Parathyroid adenoma (tissue), 2 donors: ENCODE measurements at regions not wholly inside any gene's neighbourhood (a gene's known extent, or its start where the extent isn't known, plus 50 kb on each side); places are given as distances from the start of the nearest gene placed in this dataset.

ENCODE experiments used
- H2AFZ ChIP-seq: fragments of 300-600 bp; sonication (generic); one replicate; pipeline ENCODE4 v1.7.0; 2017; ENCODE audit warnings: antibody characterized with exemption, mild to moderate bottlenecking
- H3K27ac ChIP-seq: fragments of 300-600 bp; sonication (generic); one replicate; pipeline ENCODE4 v1.7.0; 2017
- H3K27me3 ChIP-seq: fragments of 300-600 bp; sonication (generic); one replicate; pipeline ENCODE4 v1.7.0; 2017; ENCODE audit warnings: low read length; ENCODE audit not compliant: control insufficient read depth, insufficient read depth
- H3K36me3 ChIP-seq: fragments of 300-600 bp; sonication (generic); one replicate; pipeline ENCODE4 v1.7.0; 2017; ENCODE audit warnings: low read length; ENCODE audit not compliant: control insufficient read depth, insufficient read depth
- H3K4me1 ChIP-seq: fragments of 300-600 bp; sonication (generic); one replicate; pipeline ENCODE4 v1.7.0; 2017; ENCODE audit warnings: control low read depth
- H3K4me2 ChIP-seq: fragments of 300-600 bp; sonication (generic); one replicate; pipeline ENCODE4 v1.7.0; 2017; ENCODE audit warnings: low read length
- H3K4me3 ChIP-seq: fragments of 300-600 bp; sonication (generic); one replicate; pipeline ENCODE4 v1.7.0; 2017; ENCODE audit warnings: low read depth, low read length
- H3K79me2 ChIP-seq: fragments of 300-600 bp; sonication (generic); one replicate; pipeline ENCODE4 v1.7.0; 2017; ENCODE audit warnings: control low read depth
- H3K9ac ChIP-seq: fragments of 300-600 bp; sonication (generic); one replicate; pipeline ENCODE4 v1.7.0; 2017; ENCODE audit warnings: mild to moderate bottlenecking
- H3K9me3 ChIP-seq: fragments of 300-600 bp; sonication (generic); one replicate; pipeline ENCODE4 v1.7.0; 2017; ENCODE audit warnings: low read length; ENCODE audit not compliant: control insufficient read depth
- CTCF ChIP-seq: fragments of 300-600 bp; sonication (generic); IDR thresholded peaks from one replicate; pipeline ENCODE4 v1.7.0; 2017; ENCODE audit warnings: antibody characterized with exemption, mild to moderate bottlenecking
- donor health status: primary hyperparathyroidism.

GRCh38 chr14:86310611-86311010, 780.7 kb downstream of the FLRT2 start:
- no peak overlapping the region for H3K4me3 ChIP-seq
- no peaks in the 10 kb centered on the region for H3K79me2 ChIP-seq
- H3K27ac ChIP-seq, result no peak overlapping the region
- H3K27me3 ChIP-seq, result no peaks in the 10 kb centered on the region
- H3K9me3 ChIP-seq, result no peaks in the 10 kb centered on the region
- H3K36me3 ChIP-seq, result no peaks in the 10 kb centered on the region
- no peak for TF ChIP-seq CTCF
- H3K4me2 ChIP-seq, result no peak overlapping the region
- H3K4me1 ChIP-seq, result no peaks in the 10 kb centered on the region
- no peak overlapping the region for H2AFZ ChIP-seq
- no peak overlapping the region for H3K9ac ChIP-seq

GRCh38 chr14:86310148-86310547, 780.2 kb downstream of the FLRT2 start:
- Histone ChIP-seq H3K36me3 (no peaks in the 10 kb centered on the region), H3K79me2 (no peaks in the 10 kb centered on the region), H3K4me3 (no peak overlapping the region), H3K4me2 (no peak overlapping the region), H3K4me1 (no peaks in the 10 kb centered on the region), H3K9me3 (no peaks in the 10 kb centered on the region), H2AFZ (no peak overlapping the region), H3K27ac (no peak overlapping the region), H3K9ac (no peak overlapping the region), H3K27me3 (no peaks in the 10 kb centered on the region)
- TF ChIP-seq CTCF, result no peak

- no peaks in the 10 kb centered on the region for H3K79me2 ChIP-seq
- H3K4me2 ChIP-seq, result no peak overlapping the region
- TF ChIP-seq CTCF, result no peak
- no peak overlapping the region for H3K9ac ChIP-seq
- H3K27me3 ChIP-seq, result no peaks in the 10 kb centered on the region
- H2AFZ ChIP-seq, result no peak overlapping the region
- no peak overlapping the region for H3K27ac ChIP-seq
- H3K4me1 ChIP-seq, result no peaks in the 10 kb centered on the region
- no peak overlapping the region for H3K4me3 ChIP-seq
- no peaks in the 10 kb centered on the region for H3K9me3 ChIP-seq
- H3K36me3 ChIP-seq, result no peaks in the 10 kb centered on the region
Measured at GRCh38 chr14:86305058-86305457, 775.1 kb downstream of the FLRT2 start.

- Histone ChIP-seq H3K4me3 (no peak overlapping the region), H3K9me3 (no peaks in the 10 kb centered on the region), H3K27me3 (no peaks in the 10 kb centered on the region), H3K9ac (no peak overlapping the region), H3K27ac (no peak overlapping the region), H2AFZ (no peak overlapping the region), H3K79me2 (no peaks in the 10 kb centered on the region), H3K36me3 (no peaks in the 10 kb centered on the region), H3K4me2 (no peak overlapping the region), H3K4me1 (no peaks in the 10 kb centered on the region)
- no peak for TF ChIP-seq CTCF
Measured at GRCh38 chr14:86299994-86300393, 770.0 kb downstream of the FLRT2 start.

GRCh38 chr14:86296173-86296572, 766.2 kb downstream of the FLRT2 start:
- Histone ChIP-seq H3K79me2 (no peaks in the 10 kb centered on the region), H3K4me2 (no peak overlapping the region), H3K4me3 (no peak overlapping the region), H3K27ac (no peak overlapping the region), H3K9ac (no peak overlapping the region), H3K4me1 (no peaks in the 10 kb centered on the region), H3K9me3 (no peaks in the 10 kb centered on the region), H3K36me3 (no peaks in the 10 kb centered on the region), H3K27me3 (no peaks in the 10 kb centered on the region), H2AFZ (no peak overlapping the region)
- no peak for TF ChIP-seq CTCF
